ENCODE measurements at regions not wholly inside any gene's neighbourhood (a gene's known extent, or its start where the extent isn't known, plus 50 kb on each side); places are given as distances from the start of the nearest gene placed in this dataset.

DNA sequence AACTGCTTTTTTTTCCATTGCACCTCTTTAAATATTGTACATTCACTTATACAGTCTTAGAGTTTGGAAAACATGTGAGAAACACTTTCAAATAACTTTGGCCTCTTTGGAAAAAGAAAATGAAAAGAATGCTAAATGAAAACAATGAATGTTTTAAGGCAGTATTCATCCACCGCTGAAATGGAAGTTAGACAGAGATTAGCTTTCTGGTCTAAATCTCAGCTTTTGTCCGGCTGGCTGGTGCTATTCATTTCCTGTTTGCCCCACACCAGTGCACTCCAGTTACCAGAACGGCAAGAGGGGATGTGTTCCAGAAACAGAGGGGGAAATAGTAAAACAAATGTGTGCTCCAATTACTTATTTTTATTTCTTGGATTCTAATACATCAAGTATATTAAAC lies 1201.3 kb downstream of the EFNB2 start:
- no peak for DNase-seq

- no peak for DNase-seq
Observed at GRCh38 chr13:105333416-105333815, 1202.0 kb downstream of the EFNB2 start.

GRCh38 chr13:105329359-105329758 lies 1206.1 kb downstream of the EFNB2 start:
- DNase-seq = no peak

DNA sequence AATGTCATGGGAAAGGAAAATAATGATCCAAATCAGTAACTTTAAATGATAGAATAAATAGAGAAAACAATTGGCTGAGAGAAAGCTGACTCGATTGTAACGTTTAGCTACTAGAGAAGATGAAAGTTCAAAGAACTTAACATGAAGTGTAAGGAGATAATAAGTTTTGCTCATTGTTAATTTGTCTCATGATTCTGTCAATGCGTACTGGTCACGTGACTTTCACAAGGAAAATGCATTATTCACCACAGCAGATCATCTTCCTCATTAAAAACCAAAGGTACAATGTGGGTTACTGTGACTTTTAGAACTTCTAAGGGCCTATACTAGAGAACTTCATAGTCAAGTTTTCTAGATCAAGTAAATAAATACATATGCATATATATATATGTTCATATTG lies 1207.2 kb downstream of the EFNB2 start:
- DNase-seq = no peak

- DNase-seq = no peak
Observed at GRCh38 chr13:105327581-105328126, 1207.8 kb downstream of the EFNB2 start.

GRCh38 chr13:105319875-105320274 lies 1215.6 kb downstream of the EFNB2 start:
- no peak for DNase-seq

GRCh38 chr13:105316731-105317130 lies 1218.7 kb downstream of the EFNB2 start:
- DNase-seq = no peak

GRCh38 chr13:105312906-105313305 lies 1222.6 kb downstream of the EFNB2 start:
- no peak for DNase-seq

GRCh38 chr13:105311094-105311493 lies 1224.4 kb downstream of the EFNB2 start:
- no peak for DNase-seq

GRCh38 chr13:105307776-105308175 lies 1227.7 kb downstream of the EFNB2 start:
- no peak for DNase-seq

DNA sequence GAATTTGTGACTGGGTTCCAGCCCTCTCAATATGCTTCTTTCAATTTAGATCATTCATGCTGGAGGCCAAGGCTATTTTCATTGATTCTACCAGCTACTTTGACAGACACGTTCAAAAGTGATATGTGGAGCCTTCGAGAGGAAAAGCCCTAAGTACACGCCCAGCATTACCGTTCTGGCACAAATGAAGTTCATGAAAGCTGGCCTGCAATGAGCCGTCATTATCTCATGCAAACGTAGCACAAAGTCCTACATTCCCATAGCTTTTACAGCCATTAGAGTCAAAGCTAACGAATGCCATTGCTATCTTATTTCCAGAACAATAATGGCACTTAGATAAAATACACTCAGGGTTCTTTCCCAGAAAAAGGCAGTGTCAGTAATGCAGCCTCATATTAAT lies 1237.6 kb downstream of the EFNB2 start:
- DNase-seq = no peak

GRCh38 chr13:105291987-105292386 lies 1243.5 kb downstream of the EFNB2 start:
- no peak for DNase-seq

GRCh38 chr13:105290596-105290995 lies 1244.9 kb downstream of the EFNB2 start:
- no peak for DNase-seq

DNA sequence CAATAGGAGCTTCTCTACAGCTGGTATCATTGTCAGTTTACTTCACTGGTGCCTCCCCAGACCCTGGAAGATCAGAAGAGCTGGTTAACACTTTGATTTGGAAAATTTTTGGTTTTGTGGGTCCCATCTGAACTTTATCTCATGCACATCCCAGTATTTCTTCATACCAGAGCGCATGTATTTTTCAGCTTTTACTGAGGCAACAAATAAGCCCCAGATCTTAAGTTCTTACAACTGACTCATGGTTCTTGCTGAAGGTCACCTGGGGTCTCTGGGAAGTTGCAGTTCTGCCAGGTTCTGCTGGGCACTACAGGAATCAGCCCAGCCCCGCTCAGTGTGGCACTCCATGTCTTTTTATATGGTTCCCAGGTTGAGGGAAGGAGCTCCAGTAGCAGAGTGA lies 1249.9 kb downstream of the EFNB2 start:
- DNase-seq = no peak

GRCh38 chr13:105282406-105283285 lies 1252.8 kb downstream of the EFNB2 start:
- no peak for DNase-seq

DNA sequence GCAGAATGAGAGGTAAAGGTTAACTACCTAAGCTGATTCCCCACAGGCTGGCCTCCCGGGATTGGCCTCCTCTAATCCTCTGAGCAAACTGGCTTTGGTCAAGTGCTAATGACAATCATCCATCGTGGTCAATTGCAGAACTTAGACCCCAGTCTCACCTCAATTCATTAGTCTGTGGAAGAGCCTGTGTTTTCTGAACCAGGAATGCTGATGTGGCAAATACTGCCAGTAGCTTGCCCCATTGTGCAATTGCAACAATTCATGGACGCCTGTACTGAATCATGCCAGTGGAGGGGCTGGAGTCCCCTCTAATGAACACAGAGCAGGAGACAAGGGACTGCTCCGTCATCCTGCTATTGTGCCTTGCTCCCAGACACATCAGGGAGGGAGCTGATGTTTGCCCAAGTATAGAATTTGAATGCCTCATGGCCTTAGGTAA lies 1256.5 kb downstream of the EFNB2 start:
- DNase-seq = no peak

DNA sequence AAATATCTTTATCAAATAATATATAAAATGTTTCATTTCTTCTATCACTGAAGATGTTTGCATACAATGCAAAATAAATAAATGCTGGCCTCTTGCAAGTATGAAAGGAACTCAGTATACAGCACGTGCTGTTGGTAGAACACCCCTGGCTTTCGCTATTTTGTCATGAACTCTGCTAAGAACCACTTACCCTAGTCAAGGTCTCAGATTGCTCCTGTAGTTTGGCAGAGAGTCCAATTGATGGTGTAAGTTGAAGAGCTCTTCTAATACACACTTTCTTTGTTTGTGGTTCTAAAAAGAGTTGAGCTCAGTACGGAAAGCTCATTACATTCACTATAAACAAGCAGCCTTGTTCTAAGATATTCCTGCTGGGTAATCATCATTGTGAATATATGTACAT lies 1258.9 kb downstream of the EFNB2 start:
- DNase-seq = no peak

- DNase-seq = no peak
Observed at GRCh38 chr13:105273665-105274222, 1261.7 kb downstream of the EFNB2 start.

GRCh38 chr13:105272660-105273631 lies 1262.5 kb downstream of the EFNB2 start:
- DNase-seq = no peak

- DNase-seq = no peak
Observed at GRCh38 chr13:105266615-105267014, 1268.8 kb downstream of the EFNB2 start.

- no peak for DNase-seq
Observed at GRCh38 chr13:105262579-105262978, 1272.9 kb downstream of the EFNB2 start.

DNA sequence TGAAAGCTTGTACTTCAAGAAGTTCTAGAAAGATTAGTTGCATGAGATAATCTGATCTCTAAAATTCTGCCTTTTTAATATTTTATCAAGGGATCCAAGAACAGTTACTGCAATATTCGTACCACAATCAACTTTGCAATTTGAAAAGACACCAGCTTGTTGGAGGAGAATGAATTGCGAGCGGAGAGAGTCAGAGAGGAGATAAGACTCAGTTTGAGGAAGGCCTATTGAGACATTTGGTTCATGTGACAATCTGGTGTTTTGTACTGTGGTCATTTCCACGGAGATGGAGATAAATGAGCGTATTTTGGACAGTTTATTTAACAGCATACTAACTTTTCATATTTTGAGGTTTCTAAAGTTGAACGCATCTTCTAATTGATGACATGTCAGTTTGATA lies 1276.0 kb downstream of the EFNB2 start:
- DNase-seq = no peak

DNA sequence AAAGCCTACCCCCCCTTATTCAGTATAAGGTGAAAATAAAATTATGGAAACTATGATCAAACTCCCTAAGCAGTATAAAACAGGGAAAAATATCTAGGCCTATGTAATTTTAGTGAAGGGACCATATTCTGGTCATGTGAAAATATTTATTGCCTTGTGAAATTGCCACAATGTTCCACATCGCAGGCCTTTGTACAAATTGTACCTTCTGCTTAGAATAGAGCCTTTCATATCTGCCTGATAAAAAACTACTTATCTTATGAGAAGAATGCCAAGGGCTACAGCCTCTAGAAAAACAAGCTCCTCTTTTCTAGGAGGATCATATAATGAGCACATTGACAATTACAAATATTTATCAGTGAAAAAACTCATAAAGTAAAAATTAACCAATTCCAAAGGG lies 1280.0 kb downstream of the EFNB2 start:
- no peak for DNase-seq
